Activated CD4-positive, alpha-beta T cell treated with anti-CD3 and anti-CD28 coated beads, Interleukin-2, amount 50 U/mL, for 24 hours (primary cell): ENCODE measurements at regions not wholly inside any gene's neighbourhood (a gene's known extent, or its start where the extent isn't known, plus 50 kb on each side); places are given as distances from the start of the nearest gene placed in this dataset.
A peak's percentile ranks its signal among the peaks of the same experiment; 100 is the strongest.
"Not testable (repeated sequence)": the region's sequence is repeated elsewhere in the genome, so short reads cannot be mapped to it uniquely, and the experiment has no call there.

Source experiments
- DNase-seq, 2 donors: peaks; one replicate each; pipeline ENCODE4 v3.0.0-alpha.2; 2020; ENCODE audit warnings: low read depth in 1 of 2, low spot score in 1 of 2

DNA sequence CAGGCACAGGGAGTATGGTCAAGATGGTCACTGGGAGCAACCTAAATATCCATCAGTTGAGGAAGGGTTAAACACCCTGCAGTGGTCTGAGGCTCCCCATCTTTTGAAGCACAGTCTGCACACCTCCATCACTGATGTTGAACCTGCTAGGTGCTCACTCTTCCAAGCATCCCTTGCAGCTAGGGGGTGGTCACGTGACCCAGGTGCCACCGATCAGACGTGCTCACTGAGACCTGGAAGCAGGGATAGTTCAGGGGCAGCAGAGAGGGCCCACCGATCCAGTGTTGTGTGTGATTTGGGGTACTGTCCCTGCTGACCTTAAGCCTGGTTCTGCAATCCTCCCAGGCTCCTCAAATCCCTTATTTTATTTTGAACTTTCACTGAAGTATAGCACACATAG lies 134.6 kb downstream of the CEBPB start:
- no peak for DNase-seq

- no peak for DNase-seq
These were observed 135.0 kb downstream of the CEBPB start for GRCh38 chr20:50325651-50326050.

GRCh38 chr20:50327666-50328065 lies 137.0 kb downstream of the CEBPB start:
- DNase-seq, result no peak

DNA sequence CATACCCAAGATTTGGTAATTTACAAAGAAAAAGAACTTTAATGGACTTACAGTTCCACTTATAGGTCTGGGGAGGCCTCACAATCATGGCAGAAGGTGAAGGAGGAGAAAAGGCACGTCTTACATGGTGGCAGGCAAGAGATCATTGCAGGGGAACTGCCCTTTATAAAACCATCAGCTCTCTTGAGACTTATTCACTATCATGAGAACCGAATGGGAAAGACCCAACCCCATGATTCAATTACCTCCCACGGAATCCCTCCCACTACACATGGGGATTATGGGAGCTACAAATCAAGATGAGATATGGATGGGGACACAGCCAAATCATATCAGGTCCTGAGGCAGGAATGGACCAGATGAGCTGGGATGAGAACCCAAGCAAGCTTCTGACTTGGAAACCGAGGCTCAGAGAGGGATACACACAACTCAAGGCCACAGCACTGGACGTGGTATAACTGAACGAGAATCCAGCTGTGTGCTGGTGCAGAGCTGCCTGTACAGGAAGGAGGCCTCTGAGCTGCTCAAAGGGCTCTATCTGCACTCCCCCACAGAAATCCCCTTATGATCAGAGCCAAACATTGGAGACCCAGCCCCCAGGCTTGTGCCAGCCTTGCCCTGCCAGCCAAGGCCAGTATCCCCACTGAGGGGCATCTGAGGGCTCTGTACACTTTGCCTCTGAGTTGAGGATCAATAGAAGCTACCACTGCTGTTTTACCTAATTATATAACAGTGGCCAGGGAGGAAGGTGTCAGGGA lies 137.8 kb downstream of the CEBPB start:
- no peak for DNase-seq

DNA sequence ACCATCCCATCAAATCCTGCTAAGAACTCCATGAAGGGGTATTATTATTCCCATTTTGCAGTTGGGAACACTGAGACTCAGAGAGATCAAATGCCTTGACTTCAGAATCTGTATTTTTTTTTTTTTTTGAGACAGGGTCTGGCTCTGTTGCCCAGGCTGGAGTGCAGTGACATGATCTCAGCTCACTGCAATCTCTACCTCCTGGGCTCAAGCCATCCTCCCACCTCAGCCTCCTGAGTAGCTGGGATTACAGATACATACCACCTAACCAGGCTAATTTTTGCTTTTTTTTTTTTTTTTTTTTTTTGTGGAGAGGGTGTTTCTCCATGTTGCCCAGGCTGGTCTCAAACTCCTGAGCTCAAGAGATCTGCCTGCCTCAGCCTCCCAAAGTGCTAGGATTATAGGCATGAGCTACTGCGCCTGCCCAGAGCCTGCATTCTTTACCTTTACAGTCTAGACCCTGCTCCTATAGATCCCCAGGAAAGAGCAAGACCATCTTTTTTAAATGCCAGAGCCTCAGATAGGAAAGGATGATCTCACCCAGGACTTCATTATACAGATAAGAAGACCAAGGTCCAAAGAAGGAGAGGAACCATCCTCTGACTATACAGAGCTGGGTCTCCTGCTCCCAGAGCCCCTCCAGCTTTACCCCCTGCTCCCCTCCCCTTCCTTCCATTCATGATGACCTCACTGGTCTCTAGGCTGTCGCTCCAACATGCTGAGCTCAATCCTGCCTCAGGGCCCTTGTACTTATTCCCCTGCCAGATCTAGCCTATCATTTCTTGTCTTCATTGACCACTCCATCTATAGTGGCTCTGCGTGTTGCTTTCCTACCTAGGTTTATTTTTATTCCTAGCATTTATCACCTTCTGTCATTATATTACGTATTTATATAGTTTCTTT lies 138.6 kb downstream of the CEBPB start:
- DNase-seq, result no peak

- no peak for DNase-seq
These were observed 139.4 kb downstream of the CEBPB start for GRCh38 chr20:50329981-50330503.

DNA sequence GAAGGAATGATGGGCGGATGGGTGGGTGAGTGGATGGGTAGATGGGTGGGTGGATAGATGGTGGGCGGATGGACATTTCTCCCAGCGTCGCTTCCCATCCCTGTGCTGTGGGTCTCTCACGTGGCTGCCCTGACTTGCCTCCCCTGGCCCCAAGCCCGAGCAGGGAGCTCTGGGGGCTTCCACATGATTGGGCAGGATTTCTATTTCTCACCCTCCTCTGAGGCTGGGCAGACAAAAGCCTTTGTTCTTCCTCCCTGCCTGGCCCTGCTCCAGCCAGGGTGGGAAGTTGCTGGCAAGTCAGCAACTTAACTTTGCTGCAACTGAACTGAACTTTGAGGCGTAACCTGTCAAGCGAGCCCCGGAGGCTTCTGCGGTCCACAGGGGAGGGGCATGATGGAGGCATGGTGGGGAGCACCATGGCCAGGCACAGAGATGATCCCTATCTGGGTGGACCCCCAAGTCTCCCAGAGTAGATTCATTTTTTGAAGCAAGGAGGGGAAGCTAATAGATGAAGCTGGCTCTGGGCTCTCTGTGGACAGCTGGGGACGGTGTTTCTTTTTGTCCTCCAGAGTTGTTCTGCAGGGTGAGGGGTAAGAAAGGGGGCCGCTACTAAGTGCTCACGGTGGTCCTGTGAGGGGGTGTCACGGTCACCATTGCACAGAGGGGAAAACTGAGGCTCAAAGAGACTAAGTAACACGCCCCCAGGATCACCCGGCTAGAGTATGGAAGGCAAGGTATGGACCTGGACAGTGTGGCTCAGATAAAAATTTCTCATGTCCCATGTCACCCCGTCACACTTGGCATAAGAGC lies 140.1 kb downstream of the CEBPB start:
- DNase-seq, result no peak

DNA sequence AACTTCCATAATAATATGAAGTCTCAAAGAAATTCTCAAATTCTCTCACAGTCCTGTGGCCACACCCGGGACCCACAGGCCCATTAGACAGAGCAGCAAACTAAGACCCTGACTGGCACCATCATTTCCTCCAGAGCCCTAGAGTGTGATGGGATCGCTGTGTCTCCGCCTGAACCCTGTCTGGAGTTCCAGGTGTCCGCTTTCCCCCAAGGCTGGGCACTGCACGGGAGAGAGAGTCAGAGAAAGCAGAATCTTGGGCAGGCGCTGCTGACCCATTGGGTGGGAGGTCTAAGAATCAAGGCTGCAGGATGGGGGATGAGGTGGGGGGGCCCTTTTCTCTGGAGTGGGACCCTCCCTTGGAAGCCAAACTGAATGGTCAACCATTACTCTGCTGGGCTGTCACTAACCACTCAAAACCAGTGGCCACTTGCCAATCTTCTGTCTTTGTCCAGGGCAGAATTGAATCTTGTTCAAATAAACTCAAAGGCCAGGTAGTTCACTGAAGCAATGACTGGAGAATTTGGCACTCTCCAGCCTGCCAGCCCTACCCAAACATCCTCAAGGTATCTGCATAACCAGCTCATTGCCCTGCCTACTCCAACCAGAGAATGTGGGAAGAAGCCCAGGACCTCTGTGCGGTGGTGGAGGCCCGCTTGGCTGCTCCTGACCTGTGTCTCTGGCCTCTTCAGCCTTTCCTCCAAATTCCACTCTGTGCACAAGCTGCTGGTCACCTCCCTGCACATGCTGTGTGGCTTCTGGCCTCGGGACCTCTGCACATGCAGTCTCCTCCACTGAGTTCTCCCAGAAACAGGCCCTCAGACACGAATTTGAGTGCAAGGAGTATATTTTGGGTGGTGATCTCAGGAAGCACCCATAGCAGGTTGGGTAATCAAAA lies 141.1 kb downstream of the CEBPB start:
- DNase-seq, result no peak

DNA sequence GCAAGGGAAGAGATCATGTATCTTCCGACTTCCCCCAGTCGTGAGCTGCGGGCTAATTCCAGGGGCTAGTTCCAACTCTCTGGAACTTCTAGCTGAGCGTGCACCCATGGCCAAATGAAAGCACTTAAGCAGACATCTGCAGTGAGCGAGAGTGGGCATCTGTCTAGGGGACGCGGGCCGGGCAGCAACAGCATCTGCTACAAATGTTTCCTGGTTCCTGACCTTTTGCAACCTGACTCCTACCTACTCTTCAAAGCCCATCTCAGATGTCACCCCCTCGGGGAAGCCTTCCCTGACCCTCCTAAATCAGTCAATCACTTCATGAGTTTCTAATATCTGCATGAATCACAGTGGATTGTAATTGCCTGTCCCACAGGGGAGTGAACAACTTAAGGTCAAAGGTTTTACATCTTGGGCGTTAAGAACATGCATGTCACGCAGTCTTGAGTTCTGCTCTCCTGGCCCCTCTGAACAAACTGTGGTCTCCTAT lies 141.9 kb downstream of the CEBPB start:
- DNase-seq, result no peak

DNA sequence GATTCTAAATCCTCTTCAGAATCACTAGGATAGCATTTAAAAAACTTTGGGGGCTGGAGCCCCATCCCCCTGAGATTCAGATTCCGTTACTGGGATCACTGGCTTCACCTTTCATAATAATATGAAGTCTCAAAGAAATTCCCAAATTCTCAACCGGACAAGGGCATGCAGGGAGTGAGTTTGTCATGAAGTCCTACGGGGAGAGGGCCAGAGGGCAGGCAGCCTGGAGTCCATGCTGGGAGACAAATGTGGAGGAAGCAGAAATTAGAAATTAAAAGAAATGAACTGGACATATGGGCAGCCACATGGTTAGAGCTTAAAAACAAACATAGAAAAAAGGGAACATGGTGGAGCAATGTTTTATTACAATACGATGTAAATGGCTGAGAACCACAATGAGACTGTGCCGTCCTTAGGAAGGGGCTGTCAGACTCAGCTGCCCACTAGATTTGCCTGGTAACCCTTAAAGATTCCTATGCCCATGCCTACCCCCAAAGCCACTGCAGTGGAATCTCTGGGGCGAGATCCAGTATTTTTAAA lies 142.6 kb downstream of the CEBPB start:
- no peak for DNase-seq

- no peak for DNase-seq
These were observed 143.2 kb downstream of the CEBPB start for GRCh38 chr20:50333812-50334211.

DNA sequence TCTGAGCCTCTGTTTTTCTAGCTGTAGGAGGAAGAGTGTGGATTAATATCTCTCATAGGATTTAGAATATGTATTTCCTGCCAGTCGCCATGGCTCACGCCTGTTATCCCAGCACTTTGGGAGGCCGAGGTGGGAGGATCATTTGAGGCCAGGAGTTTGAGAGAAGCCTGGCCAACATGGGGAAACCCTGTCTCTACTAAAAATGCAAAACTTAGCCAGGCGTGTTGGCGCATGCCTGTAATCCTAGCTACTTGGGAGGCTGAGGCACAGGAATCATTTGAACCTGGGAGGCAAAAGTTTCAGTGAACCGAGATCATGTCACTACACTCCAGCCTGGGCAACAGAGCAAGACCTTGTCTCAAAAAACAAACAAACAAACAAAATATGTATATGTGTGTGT lies 143.9 kb downstream of the CEBPB start:
- DNase-seq, result not testable (repeated sequence)

- no peak for DNase-seq
These were observed 144.5 kb downstream of the CEBPB start for GRCh38 chr20:50335105-50335504.

DNA sequence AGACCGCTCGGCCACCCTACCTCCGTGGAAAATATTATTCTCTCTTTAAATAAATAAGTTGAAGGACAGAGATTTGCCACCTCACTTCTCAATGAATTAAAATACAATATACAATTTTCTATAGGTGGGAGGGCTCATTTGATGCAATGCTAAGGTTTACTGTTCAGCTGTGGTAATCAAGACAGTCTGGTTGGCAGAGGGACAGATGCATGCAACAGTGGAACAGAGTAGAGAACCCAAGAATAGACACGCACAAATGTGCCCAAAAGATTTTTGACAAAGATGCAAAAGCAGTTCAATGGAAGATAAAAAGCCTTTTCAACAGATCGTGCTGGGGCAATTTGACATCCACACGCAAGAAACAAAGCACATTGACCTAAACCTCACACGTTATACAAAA lies 145.2 kb downstream of the CEBPB start:
- DNase-seq, result no peak

DNA sequence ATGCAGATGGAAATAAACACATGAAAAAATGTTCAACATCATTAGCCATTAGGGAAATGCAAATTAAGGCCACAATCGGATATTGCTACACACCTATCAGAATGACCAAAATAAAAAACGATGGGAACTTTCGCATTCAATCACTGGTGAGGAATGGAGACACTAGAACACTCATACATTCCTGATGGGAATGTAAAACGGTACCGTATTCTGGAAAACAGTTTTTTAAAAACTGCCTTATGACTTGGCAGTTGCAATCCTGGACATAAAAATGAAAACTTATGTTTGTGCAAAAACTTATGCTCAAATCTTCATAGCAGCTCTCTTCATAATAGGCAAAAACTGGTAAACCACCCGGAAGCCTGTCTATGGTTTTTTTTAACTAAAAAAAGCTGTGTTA lies 146.0 kb downstream of the CEBPB start:
- no peak for DNase-seq

DNA sequence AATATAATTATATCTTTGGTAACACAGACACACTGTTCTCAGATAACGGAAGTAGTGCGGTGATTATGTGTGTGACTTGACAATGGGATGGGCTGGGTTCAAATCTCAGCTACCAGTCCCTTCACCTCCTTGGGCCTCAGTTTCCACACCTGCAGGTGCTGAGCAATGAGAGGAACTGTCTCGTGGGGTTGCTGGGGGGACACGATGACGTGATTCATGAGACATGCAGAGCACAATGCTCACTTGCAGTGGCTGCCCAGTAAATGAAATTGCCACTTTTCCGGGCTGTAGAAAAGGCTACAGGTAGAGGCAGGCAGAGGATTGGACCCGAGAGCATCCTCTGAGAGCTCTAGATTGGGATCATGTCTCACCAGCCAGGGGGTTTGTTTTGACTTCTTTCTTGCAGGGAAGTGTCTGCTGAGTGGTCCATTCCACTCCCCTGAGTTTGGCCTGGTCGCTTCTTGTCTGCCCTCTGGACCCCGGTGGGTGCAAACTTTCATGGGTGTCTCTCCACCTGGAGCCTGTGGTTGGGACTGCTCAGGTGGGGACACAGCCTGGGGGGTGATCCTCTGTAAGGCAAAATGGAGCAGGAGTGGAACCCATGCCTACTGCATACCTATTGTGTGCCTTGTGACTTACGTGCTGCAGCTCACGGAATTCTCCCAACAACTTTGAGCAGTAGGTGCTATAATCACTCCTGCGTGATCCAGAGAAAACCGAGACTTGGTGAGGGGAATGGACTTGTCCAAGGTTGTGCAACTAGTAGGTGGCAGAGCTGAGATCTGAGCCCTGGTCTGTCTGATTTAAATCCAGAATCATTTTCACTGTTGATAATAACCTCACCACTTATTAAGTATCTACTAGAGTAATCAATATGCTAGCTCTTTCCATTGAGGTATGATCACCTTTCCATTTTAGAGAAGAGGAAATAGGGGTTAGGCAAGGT lies 147.2 kb downstream of the CEBPB start:
- DNase-seq, result no peak

DNA sequence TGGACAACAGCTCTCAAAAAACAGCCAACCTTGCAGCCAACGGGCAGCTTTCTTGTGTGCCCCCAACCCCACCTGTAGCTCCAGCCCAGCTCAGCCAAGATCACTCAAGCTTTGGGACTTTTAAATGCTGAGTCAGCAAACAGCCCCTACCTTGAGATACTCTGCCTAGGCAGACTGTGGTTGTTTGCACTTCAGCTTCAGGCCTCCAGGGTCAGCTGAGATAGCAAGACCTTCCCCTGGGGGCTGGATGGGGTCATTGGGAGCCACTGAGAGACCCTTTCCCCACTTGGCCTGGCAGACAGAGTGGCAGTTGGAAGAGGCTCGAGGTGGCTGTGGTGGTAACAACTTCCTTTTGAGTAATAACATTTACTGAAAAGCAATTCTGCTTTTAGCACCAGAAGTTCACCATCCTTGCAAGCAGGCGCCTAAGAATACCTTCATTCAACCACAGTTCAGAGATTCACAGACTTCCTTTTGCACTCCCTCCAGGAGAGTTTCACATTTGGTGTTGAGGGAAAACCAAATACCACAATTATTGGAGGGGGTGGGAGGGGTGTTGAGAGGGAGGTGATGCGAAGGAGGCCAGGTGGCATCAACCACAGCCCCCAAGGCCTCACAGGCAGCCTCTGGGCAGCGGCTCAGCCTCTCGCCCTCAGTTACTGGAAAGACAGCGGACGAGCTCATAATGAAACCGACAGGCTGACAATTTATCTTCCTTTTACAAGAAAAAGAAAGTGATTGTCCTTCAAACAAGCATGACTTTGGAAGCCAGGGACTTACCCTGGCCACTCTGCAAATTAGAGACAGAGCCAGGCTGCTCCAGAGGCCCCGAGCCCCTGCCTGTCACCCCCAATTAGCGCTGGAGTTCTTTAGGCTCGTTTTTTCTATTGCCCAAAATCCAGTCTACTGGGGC lies 148.1 kb downstream of the CEBPB start:
- peak; percentile 21 to 59 for DNase-seq

DNA sequence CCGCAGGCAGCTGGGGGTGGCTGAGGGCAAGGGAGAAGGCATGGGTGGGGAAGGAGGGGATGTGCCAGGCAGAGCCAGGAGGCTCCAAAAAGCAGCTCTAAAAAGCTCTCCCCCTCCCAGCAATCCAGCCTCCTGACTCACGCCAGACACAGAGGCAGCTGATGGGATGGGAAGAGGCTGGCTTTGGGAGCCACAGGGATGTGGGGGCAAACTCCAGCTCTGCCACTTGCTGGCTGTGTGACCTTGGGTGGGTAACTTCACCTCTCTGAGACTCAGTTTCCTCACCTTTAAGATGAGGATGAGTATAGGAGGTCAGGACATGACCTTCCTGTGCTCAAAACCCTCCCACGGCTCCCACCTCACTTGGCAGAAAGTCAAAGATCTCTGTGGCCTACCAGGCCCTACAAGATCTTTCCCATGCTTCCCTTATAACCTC lies 148.9 kb downstream of the CEBPB start:
- DNase-seq, result no peak
